ENCODE measurements at regions not wholly inside any gene's neighbourhood (a gene's known extent, or its start where the extent isn't known, plus 50 kb on each side); places are given as distances from the start of the nearest gene placed in this dataset.

GRCh38 chr10:57715233-57715632 is 552.5 kb downstream of the IPMK start:
- H3K9me3 ChIP-seq = peaks cover 0 to 5% (median under 1%) of the 10 kb centered on the region in 4 donors
- TF ChIP-seq EP300 (IDR thresholded peaks at IDR 0.05) (no peak), POLR2AphosphoS5 (IDR thresholded peaks at IDR 0.05) (no peak), POLR2A (IDR thresholded peaks at IDR 0.05) (no peak), CTCF (IDR thresholded peaks at IDR 0.05) (no peak)
- no peaks in the 10 kb centered on the region for H3K36me3 ChIP-seq
- no peak overlapping the region for H3K4me3 ChIP-seq
- no peaks in the 10 kb centered on the region for H3K27me3 ChIP-seq
- no peaks in the 10 kb centered on the region for H3K4me1 ChIP-seq
- H3K27ac ChIP-seq = no peak overlapping the region
- WGBS, 5 donors = 58 to 67% (median 60%) methylated on average over 2 of the region's 2 CpGs
- intact Hi-C loops (cut with DNase I; ENCODE audit: low total_unique reads) = no loop called here
- DNase-seq = no peak

GRCh38 chr10:57707300-57707658 is 560.4 kb downstream of the IPMK start:
- Histone ChIP-seq H3K4me3 (no peak overlapping the region), H3K9me3 (no peaks in the 10 kb centered on the region), H3K4me1 (no peaks in the 10 kb centered on the region), H3K27me3 (no peaks in the 10 kb centered on the region), H3K36me3 (no peaks in the 10 kb centered on the region), H3K27ac (no peak overlapping the region)
- intact Hi-C loops (cut with DNase I; ENCODE audit: low total_unique reads) = no loop called here
- WGBS, 5 donors = 36 to 81% (median 47%) methylated on average over 2 of the region's 2 CpGs
- no peak for DNase-seq
- TF ChIP-seq POLR2AphosphoS5 (IDR thresholded peaks at IDR 0.05) (no peak), POLR2A (IDR thresholded peaks at IDR 0.05) (no peak), EP300 (IDR thresholded peaks at IDR 0.05) (no peak), CTCF (IDR thresholded peaks at IDR 0.05) (no peak)

- intact Hi-C loops (cut with DNase I; ENCODE audit: low total_unique reads) = no loop called here
- Histone ChIP-seq H3K9me3 (no peaks in the 10 kb centered on the region), H3K4me3 (no peak overlapping the region), H3K4me1 (no peaks in the 10 kb centered on the region), H3K27ac (no peak overlapping the region), H3K27me3 (no peaks in the 10 kb centered on the region), H3K36me3 (no peaks in the 10 kb centered on the region)
- WGBS, 5 donors = 65 to 79% (median 74%) methylated on average over 5 of the region's 5 CpGs
- TF ChIP-seq EP300 (IDR thresholded peaks at IDR 0.05) (no peak), POLR2A (IDR thresholded peaks at IDR 0.05) (no peak), CTCF (IDR thresholded peaks at IDR 0.05) (no peak), POLR2AphosphoS5 (IDR thresholded peaks at IDR 0.05) (no peak)
- no peak for DNase-seq
These were observed 561.0 kb downstream of the IPMK start for GRCh38 chr10:57706576-57707299.

- TF ChIP-seq EP300 (IDR thresholded peaks at IDR 0.05) (no peak), CTCF (IDR thresholded peaks at IDR 0.05) (no peak), POLR2AphosphoS5 (IDR thresholded peaks at IDR 0.05) (no peak), POLR2A (IDR thresholded peaks at IDR 0.05) (no peak)
- Histone ChIP-seq H3K4me3 (no peak overlapping the region), H3K4me1 (no peaks in the 10 kb centered on the region), H3K27me3 (no peaks in the 10 kb centered on the region), H3K27ac (no peak overlapping the region), H3K36me3 (no peaks in the 10 kb centered on the region), H3K9me3 (no peaks in the 10 kb centered on the region)
- no peak for DNase-seq
- intact Hi-C loops (cut with DNase I; ENCODE audit: low total_unique reads) = no loop called here
- 31 to 47% (median 36%) methylated on average over 1 of the region's 1 CpG for WGBS, 5 donors
These were observed 561.7 kb downstream of the IPMK start for GRCh38 chr10:57706016-57706415.

Measured in stomach (tissue), 8 donors.